Renal pelvis (tissue), 1 donor: ENCODE measurements at regions not wholly inside any gene's neighbourhood (a gene's known extent, or its start where the extent isn't known, plus 50 kb on each side); places are given as distances from the start of the nearest gene placed in this dataset.
"Not testable (repeated sequence)": the region's sequence is repeated elsewhere in the genome, so short reads cannot be mapped to it uniquely, and the experiment has no call there.

ENCODE experiments used
- DNase-seq: peaks from one replicate; pipeline ENCODE4 v3.0.0-alpha.2; 2013

- no peak for DNase-seq
Measured at GRCh38 chr4:3865986-3866812, 100.0 kb downstream of the ADRA2C start.

- DNase-seq: no peak
Measured at GRCh38 chr4:3866813-3867129, 100.6 kb downstream of the ADRA2C start.

- DNase-seq: no peak
Measured at GRCh38 chr4:3867403-3868100, 101.4 kb downstream of the ADRA2C start.

GRCh38 chr4:3868211-3869173 is 102.3 kb downstream of the ADRA2C start:
- peak; percentile 60 for DNase-seq

GRCh38 chr4:3869174-3869572 is 103.0 kb downstream of the ADRA2C start:
- no peak for DNase-seq

- no peak for DNase-seq
Measured at GRCh38 chr4:3869661-3870566, 103.7 kb downstream of the ADRA2C start.

- DNase-seq: no peak
Measured at GRCh38 chr4:3870567-3870962, 104.4 kb downstream of the ADRA2C start.

- DNase-seq: peak; percentile 65
Measured at GRCh38 chr4:3871181-3871852, 105.1 kb downstream of the ADRA2C start.

GRCh38 chr4:3871881-3872833 is 106.0 kb downstream of the ADRA2C start:
- DNase-seq: no peak

- DNase-seq: no peak
Measured at GRCh38 chr4:3872834-3873313, 106.7 kb downstream of the ADRA2C start.

GRCh38 chr4:3873408-3874027 is 107.3 kb downstream of the ADRA2C start:
- DNase-seq: no peak

- DNase-seq: no peak
Measured at GRCh38 chr4:3874028-3874415, 107.8 kb downstream of the ADRA2C start.

GRCh38 chr4:3874525-3875110 is 108.4 kb downstream of the ADRA2C start:
- no peak for DNase-seq

- no peak for DNase-seq
Measured at GRCh38 chr4:3875466-3875865, 109.3 kb downstream of the ADRA2C start.

- DNase-seq: not testable (repeated sequence)
Measured at GRCh38 chr4:3876057-3876845, 110.1 kb downstream of the ADRA2C start.

GRCh38 chr4:3877236-3877635 is 111.1 kb downstream of the ADRA2C start:
- no peak for DNase-seq

- DNase-seq: no peak
Measured at GRCh38 chr4:3877868-3878267, 111.7 kb downstream of the ADRA2C start.

GRCh38 chr4:3878678-3879077 is 112.5 kb downstream of the ADRA2C start:
- no peak for DNase-seq
